Hepatocyte (in vitro differentiated cells): ENCODE measurements at regions not wholly inside any gene's neighbourhood (a gene's known extent, or its start where the extent isn't known, plus 50 kb on each side); places are given as distances from the start of the nearest gene placed in this dataset.

ENCODE experiments used
- DNase-seq: peaks from one replicate; pipeline ENCODE4 v3.0.0-alpha.2; 2016; ENCODE audit warnings: low spot score
- H2AFZ ChIP-seq: fragments of 200-600 bp; sonication (generic); 2 replicates; pipeline ENCODE4 v1.6.0; 2016; ENCODE audit warnings: antibody characterized with exemption, mild to moderate bottlenecking
- H3K27ac ChIP-seq: fragments of 200-600 bp; sonication (generic); 2 replicates; pipeline ENCODE4 v1.5.1; 2016; ENCODE audit warnings: mild to moderate bottlenecking
- H3K27me3 ChIP-seq: fragments of 200-600 bp; sonication (generic); 2 replicates; pipeline ENCODE4 v1.6.1; 2016
- H3K36me3 ChIP-seq: fragments of 200-600 bp; sonication (generic); replicated peaks from 2 replicates; pipeline ENCODE4 v1.5.1; 2016; ENCODE audit warnings: low read depth; ENCODE audit not compliant: insufficient read depth
- H3K4me1 ChIP-seq: fragments of 200-600 bp; sonication (generic); 2 replicates; pipeline ENCODE4 v1.5.1; 2016; ENCODE audit warnings: mild to moderate bottlenecking, moderate library complexity; ENCODE audit not compliant: insufficient read depth
- H3K4me2 ChIP-seq: fragments of 200-600 bp; sonication (generic); 2 replicates; pipeline ENCODE4 v1.6.0; 2016
- H3K4me3 ChIP-seq: fragments of 200-600 bp; sonication (generic); 2 replicates; pipeline ENCODE4 v1.5.1; 2016; ENCODE audit warnings: mild to moderate bottlenecking
- H3K79me2 ChIP-seq: fragments of 200-600 bp; sonication (generic); 2 replicates; pipeline ENCODE4 v1.6.0; 2017; ENCODE audit warnings: mild to moderate bottlenecking
- H3K9me2 ChIP-seq: fragments of 200-600 bp; sonication (generic); replicated peaks from 2 replicates; pipeline ENCODE4 v1.6.0; 2017; ENCODE audit warnings: mild to moderate bottlenecking; ENCODE audit not compliant: insufficient read depth
- H3K9me3 ChIP-seq: fragments of 200-600 bp; sonication (generic); 2 replicates; pipeline ENCODE4 v1.5.1; 2016; ENCODE audit warnings: low read depth, mild to moderate bottlenecking
- H4K20me1 ChIP-seq: fragments of 200-600 bp; sonication (generic); 2 replicates; pipeline ENCODE4 v1.6.0; 2016; ENCODE audit warnings: mild to moderate bottlenecking; ENCODE audit not compliant: insufficient read depth, poor library complexity, severe bottlenecking
- EZH2 ChIP-seq: fragments of 200-600 bp; sonication (generic); IDR thresholded peaks from 2 replicates; pipeline ENCODE4 v1.6.1; 2016; ENCODE audit warnings: antibody characterized with exemption, mild to moderate bottlenecking, borderline replicate concordance
- EZH2phosphoT487 ChIP-seq: fragments of 200-600 bp; sonication (generic); IDR thresholded peaks from one replicate; pipeline ENCODE4 v1.6.1; 2018; ENCODE audit warnings: antibody characterized with exemption, mild to moderate bottlenecking, low read depth, moderate library complexity; ENCODE audit not compliant: unreplicated experiment, severe bottlenecking
- WGBS: methylation state at CpG from one replicate; pipeline ENCODE4 v1.1.6; 2016; ENCODE audit warnings: low lambda C conversion rate; ENCODE audit errors: missing lambda C conversion rate; 5-methylcytosine and 5-hydroxymethylcytosine counted together
- TF ChIP-seq, protein P1 (sequence below): fragments of 200-600 bp; sonication (generic); IDR thresholded peaks from 2 replicates; pipeline ENCODE4 v1.5.1; 2016; ENCODE audit warnings: antibody characterized with exemption, mild to moderate bottlenecking; ENCODE audit not compliant: poor library complexity

DNA sequence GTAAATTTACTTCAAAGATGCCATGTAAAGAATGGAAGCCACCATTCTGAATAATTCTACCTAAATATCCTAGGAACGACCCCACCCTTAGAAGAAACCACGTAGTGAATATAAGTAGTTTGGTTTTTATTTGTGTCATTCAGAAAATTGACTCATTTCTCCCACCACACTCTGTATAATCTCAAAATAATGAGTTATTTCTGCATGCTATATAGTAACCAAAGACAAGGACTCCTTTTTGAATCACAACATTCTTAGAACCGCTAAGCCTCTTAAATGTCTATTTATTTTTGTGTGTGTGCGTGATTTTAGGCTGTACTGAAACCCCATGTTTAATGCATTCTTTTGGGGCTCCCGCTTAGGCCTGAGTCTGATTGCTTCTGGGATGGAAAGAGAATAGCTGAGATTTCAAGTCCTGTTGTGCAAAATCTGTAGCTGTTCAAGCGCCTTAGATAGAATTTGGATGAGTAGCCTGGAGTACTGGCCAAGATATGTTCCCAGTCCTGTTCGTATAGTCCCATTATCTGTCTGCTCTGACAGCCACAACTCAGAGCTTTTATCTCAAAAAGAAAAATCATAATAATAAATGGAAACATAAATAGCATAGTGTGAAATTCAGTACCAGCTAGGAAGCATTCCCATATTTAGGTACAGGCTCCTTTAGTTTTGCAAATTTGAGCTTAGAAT, 532.4 kb upstream of the NBEA start:
- H3K4me3 ChIP-seq, result no peak overlapping the region
- no peaks in the 10 kb centered on the region for H4K20me1 ChIP-seq
- no peaks in the 10 kb centered on the region for H3K36me3 ChIP-seq
- H3K9me2 ChIP-seq, result no peaks in the 10 kb centered on the region
- no peaks in the 10 kb centered on the region for H3K4me1 ChIP-seq
- no peaks in the 10 kb centered on the region for H3K79me2 ChIP-seq
- H3K27ac ChIP-seq, result no peak overlapping the region
- WGBS, result 71% methylated on average over 7 of the region's 7 CpGs
- DNase-seq, result no peak
- H2AFZ ChIP-seq, result no peak overlapping the region
- H3K4me2 ChIP-seq, result no peak overlapping the region
- no peaks in the 10 kb centered on the region for H3K9me3 ChIP-seq
- TF ChIP-seq EZH2phosphoT487 (no peak), EZH2 (no peak)
- TF ChIP-seq, protein P1, sequence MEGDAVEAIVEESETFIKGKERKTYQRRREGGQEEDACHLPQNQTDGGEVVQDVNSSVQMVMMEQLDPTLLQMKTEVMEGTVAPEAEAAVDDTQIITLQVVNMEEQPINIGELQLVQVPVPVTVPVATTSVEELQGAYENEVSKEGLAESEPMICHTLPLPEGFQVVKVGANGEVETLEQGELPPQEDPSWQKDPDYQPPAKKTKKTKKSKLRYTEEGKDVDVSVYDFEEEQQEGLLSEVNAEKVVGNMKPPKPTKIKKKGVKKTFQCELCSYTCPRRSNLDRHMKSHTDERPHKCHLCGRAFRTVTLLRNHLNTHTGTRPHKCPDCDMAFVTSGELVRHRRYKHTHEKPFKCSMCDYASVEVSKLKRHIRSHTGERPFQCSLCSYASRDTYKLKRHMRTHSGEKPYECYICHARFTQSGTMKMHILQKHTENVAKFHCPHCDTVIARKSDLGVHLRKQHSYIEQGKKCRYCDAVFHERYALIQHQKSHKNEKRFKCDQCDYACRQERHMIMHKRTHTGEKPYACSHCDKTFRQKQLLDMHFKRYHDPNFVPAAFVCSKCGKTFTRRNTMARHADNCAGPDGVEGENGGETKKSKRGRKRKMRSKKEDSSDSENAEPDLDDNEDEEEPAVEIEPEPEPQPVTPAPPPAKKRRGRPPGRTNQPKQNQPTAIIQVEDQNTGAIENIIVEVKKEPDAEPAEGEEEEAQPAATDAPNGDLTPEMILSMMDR, result no peak
- no peaks in the 10 kb centered on the region for H3K27me3 ChIP-seq

DNA sequence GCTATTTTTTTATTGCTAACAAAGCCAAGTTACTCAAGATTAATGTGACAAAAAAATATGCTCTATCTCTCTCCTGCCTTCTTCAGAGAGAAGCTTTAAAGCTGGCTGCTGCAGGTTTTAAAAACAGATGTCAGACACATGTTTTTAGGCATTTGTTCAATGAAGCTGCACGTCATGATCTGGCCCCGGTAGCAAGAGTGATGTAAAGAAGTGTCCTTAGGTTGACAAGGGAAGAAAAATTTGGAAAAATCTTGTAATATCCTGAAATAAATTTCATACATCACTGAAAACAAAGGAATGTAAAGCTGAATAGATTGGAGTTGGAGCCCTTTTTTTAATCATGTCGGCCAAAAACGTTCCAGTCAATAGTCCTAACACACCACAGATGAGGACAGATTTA, 531.4 kb upstream of the NBEA start:
- H3K9me2 ChIP-seq, result no peaks in the 10 kb centered on the region
- DNase-seq, result no peak
- no peaks in the 10 kb centered on the region for H3K9me3 ChIP-seq
- TF ChIP-seq, protein P1, result no peak
- no peak for TF ChIP-seq EZH2
- TF ChIP-seq EZH2phosphoT487, result no peak
- 52% methylated on average over 4 of the region's 4 CpGs for WGBS
- no peaks in the 10 kb centered on the region for H4K20me1 ChIP-seq
- H3K4me2 ChIP-seq, result no peak overlapping the region
- H3K36me3 ChIP-seq, result no peaks in the 10 kb centered on the region
- no peak overlapping the region for H3K4me3 ChIP-seq
- no peaks in the 10 kb centered on the region for H3K79me2 ChIP-seq
- H3K27ac ChIP-seq, result no peak overlapping the region
- H3K27me3 ChIP-seq, result no peaks in the 10 kb centered on the region
- H3K4me1 ChIP-seq, result no peaks in the 10 kb centered on the region
- no peak overlapping the region for H2AFZ ChIP-seq

DNA sequence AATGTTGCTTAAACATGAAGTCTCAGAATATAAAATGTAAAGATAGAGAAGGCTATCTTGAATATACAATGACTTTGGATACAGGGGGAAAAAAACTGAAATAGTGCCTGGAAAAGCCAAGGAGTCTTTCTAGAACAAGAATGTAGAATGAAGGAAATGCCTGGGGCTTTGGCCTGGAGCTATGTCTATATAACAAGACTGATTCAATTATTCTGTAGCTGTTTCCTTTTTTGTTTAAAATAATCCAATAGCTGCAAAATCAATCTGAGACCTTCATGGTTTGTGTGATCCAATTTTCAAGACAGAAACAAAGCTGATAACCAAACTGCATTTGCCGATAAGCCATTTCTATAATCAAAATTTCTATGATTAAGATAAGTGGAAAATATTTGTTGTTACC, 530.9 kb upstream of the NBEA start:
- Histone ChIP-seq H3K9me3 (no peaks in the 10 kb centered on the region), H3K27me3 (no peaks in the 10 kb centered on the region), H3K79me2 (no peaks in the 10 kb centered on the region), H3K27ac (no peak overlapping the region), H4K20me1 (no peaks in the 10 kb centered on the region), H3K4me3 (no peak overlapping the region), H3K9me2 (no peaks in the 10 kb centered on the region), H2AFZ (no peak overlapping the region), H3K4me2 (no peak overlapping the region), H3K4me1 (no peaks in the 10 kb centered on the region), H3K36me3 (no peaks in the 10 kb centered on the region)
- no peak for DNase-seq
- WGBS, result 86% methylated on average over 1 of the region's 1 CpG
- TF ChIP-seq EZH2 (no peak), EZH2phosphoT487 (no peak)
- TF ChIP-seq, protein P1, result no peak

DNA sequence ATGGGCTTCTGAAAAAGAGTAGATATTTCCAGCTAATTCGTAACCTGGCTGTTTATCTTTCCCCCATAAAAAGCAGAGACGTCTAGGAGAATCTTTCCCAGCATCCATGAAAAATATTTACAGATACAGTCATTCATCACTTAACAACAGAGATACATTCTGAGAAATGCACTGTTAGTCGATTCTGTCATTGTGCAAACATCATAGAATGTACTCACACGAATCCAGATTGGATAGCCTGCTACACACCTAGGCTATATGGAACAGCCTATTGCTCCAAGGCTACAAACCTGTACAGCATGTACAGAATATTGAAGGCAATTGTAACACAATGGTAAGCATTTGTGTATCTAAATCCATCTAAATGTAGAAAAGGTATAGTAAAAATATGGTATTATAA, 530.2 kb upstream of the NBEA start:
- H4K20me1 ChIP-seq, result no peaks in the 10 kb centered on the region
- no peaks in the 10 kb centered on the region for H3K27me3 ChIP-seq
- DNase-seq, result no peak
- H3K27ac ChIP-seq, result no peak overlapping the region
- H3K4me1 ChIP-seq, result no peaks in the 10 kb centered on the region
- no peaks in the 10 kb centered on the region for H3K9me2 ChIP-seq
- H3K4me3 ChIP-seq, result no peak overlapping the region
- no peaks in the 10 kb centered on the region for H3K36me3 ChIP-seq
- no peak overlapping the region for H3K4me2 ChIP-seq
- H3K9me3 ChIP-seq, result no peaks in the 10 kb centered on the region
- TF ChIP-seq, protein P1, result no peak
- TF ChIP-seq EZH2phosphoT487 (no peak), EZH2 (no peak)
- WGBS, result 59% methylated on average over 4 of the region's 4 CpGs
- H3K79me2 ChIP-seq, result no peaks in the 10 kb centered on the region
- H2AFZ ChIP-seq, result no peak overlapping the region
